Right lobe of liver (tissue), 4 donors: ENCODE measurements at regions not wholly inside any gene's neighbourhood (a gene's known extent, or its start where the extent isn't known, plus 50 kb on each side); places are given as distances from the start of the nearest gene placed in this dataset.

Experiments
- POLR2A ChIP-seq: fragments of 450-650 bp; IDR thresholded peaks from one replicate; pipeline ENCODE4 v1.6.1; 2017; ENCODE audit warnings: antibody characterized with exemption, mild to moderate bottlenecking
- TF ChIP-seq, protein P1 (sequence below), 4 donors: fragments of 200-600 bp in 3 of 4; fragments of 450-650 bp in 1 of 4; IDR thresholded peaks; one replicate each; pipeline versions ENCODE4 v1.5.1 to v1.8.0; 2016 to 2022; ENCODE audit warnings: antibody characterized with exemption in 4 of 4, mild to moderate bottlenecking in 2 of 4
- donor health status: DM: no; HTN: no; CAD: no.
- donor health status: DM: no; HTN: no; CAD: no.
- donor health status: DM: no; HTN: yes; CAD: no.

DNA sequence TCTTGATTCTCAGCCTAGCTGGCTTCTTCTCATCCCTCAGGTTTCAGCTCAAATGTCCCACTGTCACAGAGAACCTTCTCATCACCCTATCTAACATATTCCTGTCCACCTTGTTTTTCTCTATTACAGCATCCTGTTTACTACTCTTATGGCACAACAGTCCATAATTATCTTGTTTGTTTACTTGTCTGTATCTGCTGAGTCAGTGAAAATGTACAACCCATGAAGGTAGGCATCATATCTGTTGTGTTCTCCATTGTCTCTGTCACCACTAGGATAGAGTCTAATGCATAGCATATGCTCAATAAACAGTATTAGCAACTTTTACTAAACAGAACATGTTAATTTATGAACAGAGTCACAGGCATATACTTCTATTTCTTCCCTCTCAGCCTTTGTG is 261.7 kb downstream of the ETAA1 start:
- TF ChIP-seq, protein P1, sequence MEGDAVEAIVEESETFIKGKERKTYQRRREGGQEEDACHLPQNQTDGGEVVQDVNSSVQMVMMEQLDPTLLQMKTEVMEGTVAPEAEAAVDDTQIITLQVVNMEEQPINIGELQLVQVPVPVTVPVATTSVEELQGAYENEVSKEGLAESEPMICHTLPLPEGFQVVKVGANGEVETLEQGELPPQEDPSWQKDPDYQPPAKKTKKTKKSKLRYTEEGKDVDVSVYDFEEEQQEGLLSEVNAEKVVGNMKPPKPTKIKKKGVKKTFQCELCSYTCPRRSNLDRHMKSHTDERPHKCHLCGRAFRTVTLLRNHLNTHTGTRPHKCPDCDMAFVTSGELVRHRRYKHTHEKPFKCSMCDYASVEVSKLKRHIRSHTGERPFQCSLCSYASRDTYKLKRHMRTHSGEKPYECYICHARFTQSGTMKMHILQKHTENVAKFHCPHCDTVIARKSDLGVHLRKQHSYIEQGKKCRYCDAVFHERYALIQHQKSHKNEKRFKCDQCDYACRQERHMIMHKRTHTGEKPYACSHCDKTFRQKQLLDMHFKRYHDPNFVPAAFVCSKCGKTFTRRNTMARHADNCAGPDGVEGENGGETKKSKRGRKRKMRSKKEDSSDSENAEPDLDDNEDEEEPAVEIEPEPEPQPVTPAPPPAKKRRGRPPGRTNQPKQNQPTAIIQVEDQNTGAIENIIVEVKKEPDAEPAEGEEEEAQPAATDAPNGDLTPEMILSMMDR (IDR thresholded peaks at IDR 0.05): no peak
- TF ChIP-seq POLR2A: no peak
